SK-N-SH treated with all-trans-retinoic acid at 6 μM for 48 hours (cell line): ENCODE measurements at regions not wholly inside any gene's neighbourhood (a gene's known extent, or its start where the extent isn't known, plus 50 kb on each side); places are given as distances from the start of the nearest gene placed in this dataset.
"Not testable (repeated sequence)": the region's sequence is repeated elsewhere in the genome, so short reads cannot be mapped to it uniquely, and the experiment has no call there.

Experiments
- ATAC-seq: fragments of 200-7000 bp; cut with Tn5 transposase; 3 replicates; pipeline ENCODE4 v1.9.1; 2020; ENCODE audit warnings: mild to moderate bottlenecking, moderate library complexity
- ARNTL ChIP-seq: fragments of 450-650 bp; formaldehyde crosslinking; IDR thresholded peaks from 2 replicates; pipeline ENCODE4 v1.5.0; 2020; ENCODE audit warnings: low read depth, mild to moderate bottlenecking, moderate library complexity, borderline replicate concordance
- BACH2 ChIP-seq: fragments of 250-450 bp; sonication (Bioruptor Pico); IDR thresholded peaks from 2 replicates; pipeline ENCODE4 v1.9.0; 2021; ENCODE audit warnings: mild to moderate bottlenecking, borderline replicate concordance
- CSDC2 ChIP-seq: fragments of 250-450 bp; sonication (Bioruptor Pico); IDR thresholded peaks from 2 replicates; pipeline ENCODE4 v1.5.0; 2020; ENCODE audit warnings: mild to moderate bottlenecking, moderate library complexity
- CSRNP3 ChIP-seq: fragments of 250-450 bp; sonication (Bioruptor Pico); IDR thresholded peaks from 2 replicates; pipeline ENCODE4 v1.5.1; 2021; ENCODE audit warnings: mild to moderate bottlenecking, moderate library complexity
- GLIS3 ChIP-seq: fragments of 250-450 bp; sonication (Bioruptor Pico); IDR thresholded peaks from 2 replicates; pipeline ENCODE4 v1.5.0; 2020; ENCODE audit warnings: mild to moderate bottlenecking, moderate library complexity
- ISL1 ChIP-seq: fragments of 250-450 bp; sonication (Bioruptor Pico); IDR thresholded peaks from 2 replicates; pipeline ENCODE4 v2.1.2; 2022; ENCODE audit warnings: mild to moderate bottlenecking, moderate library complexity
- OSR1 ChIP-seq: fragments of 250-450 bp; sonication (Bioruptor Pico); IDR thresholded peaks from 2 replicates; pipeline ENCODE4 v1.8.0; 2022; ENCODE audit warnings: moderate library complexity, mild to moderate bottlenecking, inconsistent platforms
- PATZ1 ChIP-seq: fragments of 250-450 bp; sonication (Bioruptor Pico); IDR thresholded peaks from 2 replicates; pipeline ENCODE4 v1.8.0; 2020; ENCODE audit warnings: mild to moderate bottlenecking, moderate library complexity, borderline replicate concordance
- PPARA ChIP-seq: fragments of 250-450 bp; sonication (Bioruptor Pico); IDR thresholded peaks from 2 replicates; pipeline ENCODE4 v1.5.0; 2020; ENCODE audit warnings: mild to moderate bottlenecking, borderline replicate concordance
- SNAI2 ChIP-seq: fragments of 250-450 bp; sonication (Bioruptor Pico); IDR thresholded peaks from 2 replicates; pipeline ENCODE4 v1.5.0; 2020; ENCODE audit warnings: mild to moderate bottlenecking, moderate library complexity
- TCF4 ChIP-seq: fragments of 250-450 bp; sonication (Bioruptor Pico); IDR thresholded peaks from 2 replicates; pipeline ENCODE4 v1.8.0; 2021; ENCODE audit warnings: mild to moderate bottlenecking, moderate library complexity, borderline replicate concordance
- TOX ChIP-seq: fragments of 250-450 bp; sonication (Bioruptor Pico); IDR thresholded peaks from 2 replicates; pipeline ENCODE4 v1.8.0; 2021; ENCODE audit warnings: mild to moderate bottlenecking, moderate library complexity, borderline replicate concordance
- ZFP3 ChIP-seq: fragments of 250-450 bp; sonication (Bioruptor Pico); IDR thresholded peaks from 2 replicates; pipeline ENCODE4 v1.5.0; 2020; ENCODE audit warnings: mild to moderate bottlenecking, moderate library complexity
- ZNF565 ChIP-seq: fragments of 450-650 bp; formaldehyde crosslinking; conservative IDR thresholded peaks from 2 replicates; pipeline ENCODE4 v1.5.0; 2020; ENCODE audit warnings: low read depth, mild to moderate bottlenecking, moderate library complexity
- ZNF70 ChIP-seq: fragments of 450-650 bp; formaldehyde crosslinking; IDR thresholded peaks from 2 replicates; pipeline ENCODE4 v1.5.0; 2020; ENCODE audit warnings: mild to moderate bottlenecking, moderate library complexity
- ZNF8 ChIP-seq: fragments of 450-650 bp; formaldehyde crosslinking; IDR thresholded peaks from 2 replicates; pipeline ENCODE4 v1.5.0; 2020; ENCODE audit warnings: mild to moderate bottlenecking, moderate library complexity
- TF ChIP-seq, protein P1 (sequence below): fragments of 250-450 bp; sonication (Bioruptor Pico); IDR thresholded peaks from 2 replicates; pipeline ENCODE4 v1.5.1; 2020; ENCODE audit warnings: low read depth, mild to moderate bottlenecking, moderate library complexity
- TF ChIP-seq, protein P2 (sequence below): fragments of 250-450 bp; sonication (Bioruptor Pico); IDR thresholded peaks from 2 replicates; pipeline ENCODE4 v1.8.0; 2021; ENCODE audit warnings: low read depth, mild to moderate bottlenecking, moderate library complexity, borderline replicate concordance
- TF ChIP-seq, protein P3 (sequence below): fragments of 250-450 bp; sonication (Bioruptor Pico); IDR thresholded peaks from 2 replicates; pipeline ENCODE4 v1.5.0; 2020; ENCODE audit warnings: mild to moderate bottlenecking, moderate library complexity

DNA sequence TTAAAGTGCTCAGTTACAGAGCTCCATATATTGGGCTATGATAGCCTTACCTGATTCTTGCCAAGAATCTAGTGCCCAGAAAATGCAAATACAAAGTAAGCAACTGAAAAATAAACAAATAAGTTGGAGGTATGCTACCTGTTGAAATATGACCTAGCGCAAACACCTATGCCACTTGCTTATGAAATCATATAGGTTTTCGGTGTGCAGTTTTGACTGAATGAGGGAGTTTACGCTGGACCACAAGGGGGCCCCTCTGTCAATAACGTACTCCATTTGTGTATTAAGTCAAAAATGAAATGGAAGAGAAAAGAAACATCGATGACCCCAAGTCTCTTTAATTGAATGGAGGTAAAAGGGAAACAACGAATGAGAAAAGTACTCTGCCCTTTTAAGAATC lies 84.9 kb upstream of the TRIM77 start:
- peak; percentile 53; the same call in 1 of the 3 replicates for ATAC-seq
- TF ChIP-seq, protein P1, sequence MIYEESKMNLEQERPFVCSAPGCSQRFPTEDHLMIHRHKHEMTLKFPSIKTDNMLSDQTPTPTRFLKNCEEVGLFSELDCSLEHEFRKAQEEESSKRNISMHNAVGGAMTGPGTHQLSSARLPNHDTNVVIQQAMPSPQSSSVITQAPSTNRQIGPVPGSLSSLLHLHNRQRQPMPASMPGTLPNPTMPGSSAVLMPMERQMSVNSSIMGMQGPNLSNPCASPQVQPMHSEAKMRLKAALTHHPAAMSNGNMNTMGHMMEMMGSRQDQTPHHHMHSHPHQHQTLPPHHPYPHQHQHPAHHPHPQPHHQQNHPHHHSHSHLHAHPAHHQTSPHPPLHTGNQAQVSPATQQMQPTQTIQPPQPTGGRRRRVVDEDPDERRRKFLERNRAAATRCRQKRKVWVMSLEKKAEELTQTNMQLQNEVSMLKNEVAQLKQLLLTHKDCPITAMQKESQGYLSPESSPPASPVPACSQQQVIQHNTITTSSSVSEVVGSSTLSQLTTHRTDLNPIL, result no peak
- TF ChIP-seq OSR1, result no peak
- TF ChIP-seq PATZ1 (CRISPR knock-in tag), result no peak
- TF ChIP-seq TCF4 (CRISPR knock-in tag), result no peak
- no peak for TF ChIP-seq ZNF8 (CRISPR knock-in tag)

- no peak for TF ChIP-seq PPARA (CRISPR knock-in tag)
- no peak for TF ChIP-seq TOX (CRISPR knock-in tag)
- TF ChIP-seq ZNF8 (CRISPR knock-in tag), result no peak
- TF ChIP-seq PATZ1 (CRISPR knock-in tag), result no peak
- TF ChIP-seq TCF4 (CRISPR knock-in tag), result no peak
- TF ChIP-seq, protein P2, sequence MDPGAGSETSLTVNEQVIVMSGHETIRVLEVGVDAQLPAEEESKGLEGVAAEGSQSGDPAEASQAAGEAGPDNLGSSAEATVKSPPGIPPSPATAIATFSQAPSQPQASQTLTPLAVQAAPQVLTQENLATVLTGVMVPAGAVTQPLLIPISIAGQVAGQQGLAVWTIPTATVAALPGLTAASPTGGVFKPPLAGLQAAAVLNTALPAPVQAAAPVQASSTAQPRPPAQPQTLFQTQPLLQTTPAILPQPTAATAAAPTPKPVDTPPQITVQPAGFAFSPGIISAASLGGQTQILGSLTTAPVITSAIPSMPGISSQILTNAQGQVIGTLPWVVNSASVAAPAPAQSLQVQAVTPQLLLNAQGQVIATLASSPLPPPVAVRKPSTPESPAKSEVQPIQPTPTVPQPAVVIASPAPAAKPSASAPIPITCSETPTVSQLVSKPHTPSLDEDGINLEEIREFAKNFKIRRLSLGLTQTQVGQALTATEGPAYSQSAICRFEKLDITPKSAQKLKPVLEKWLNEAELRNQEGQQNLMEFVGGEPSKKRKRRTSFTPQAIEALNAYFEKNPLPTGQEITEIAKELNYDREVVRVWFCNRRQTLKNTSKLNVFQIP, result no peak
- TF ChIP-seq ARNTL (CRISPR knock-in tag), result no peak
- no peak for TF ChIP-seq CSDC2 (CRISPR knock-in tag)
- TF ChIP-seq GLIS3 (CRISPR knock-in tag), result no peak
- no peak for ATAC-seq
Measured at GRCh38 chr11:89626366-89626765, 83.7 kb upstream of the TRIM77 start.

GRCh38 chr11:89626881-89627280 lies 83.2 kb upstream of the TRIM77 start:
- ATAC-seq, result not testable (repeated sequence)

- ATAC-seq, result no peak
- TF ChIP-seq BACH2 (CRISPR knock-in tag) (no peak), OSR1 (no peak), ZNF565 (CRISPR knock-in tag) (no peak), ISL1 (CRISPR knock-in tag) (no peak), ZNF70 (no peak), CSRNP3 (CRISPR knock-in tag) (no peak), SNAI2 (no peak), CSDC2 (CRISPR knock-in tag) (no peak), ZFP3 (CRISPR knock-in tag) (no peak), PATZ1 (CRISPR knock-in tag) (no peak), GLIS3 (CRISPR knock-in tag) (no peak)
- TF ChIP-seq, protein P2, result no peak
- TF ChIP-seq, protein P3, sequence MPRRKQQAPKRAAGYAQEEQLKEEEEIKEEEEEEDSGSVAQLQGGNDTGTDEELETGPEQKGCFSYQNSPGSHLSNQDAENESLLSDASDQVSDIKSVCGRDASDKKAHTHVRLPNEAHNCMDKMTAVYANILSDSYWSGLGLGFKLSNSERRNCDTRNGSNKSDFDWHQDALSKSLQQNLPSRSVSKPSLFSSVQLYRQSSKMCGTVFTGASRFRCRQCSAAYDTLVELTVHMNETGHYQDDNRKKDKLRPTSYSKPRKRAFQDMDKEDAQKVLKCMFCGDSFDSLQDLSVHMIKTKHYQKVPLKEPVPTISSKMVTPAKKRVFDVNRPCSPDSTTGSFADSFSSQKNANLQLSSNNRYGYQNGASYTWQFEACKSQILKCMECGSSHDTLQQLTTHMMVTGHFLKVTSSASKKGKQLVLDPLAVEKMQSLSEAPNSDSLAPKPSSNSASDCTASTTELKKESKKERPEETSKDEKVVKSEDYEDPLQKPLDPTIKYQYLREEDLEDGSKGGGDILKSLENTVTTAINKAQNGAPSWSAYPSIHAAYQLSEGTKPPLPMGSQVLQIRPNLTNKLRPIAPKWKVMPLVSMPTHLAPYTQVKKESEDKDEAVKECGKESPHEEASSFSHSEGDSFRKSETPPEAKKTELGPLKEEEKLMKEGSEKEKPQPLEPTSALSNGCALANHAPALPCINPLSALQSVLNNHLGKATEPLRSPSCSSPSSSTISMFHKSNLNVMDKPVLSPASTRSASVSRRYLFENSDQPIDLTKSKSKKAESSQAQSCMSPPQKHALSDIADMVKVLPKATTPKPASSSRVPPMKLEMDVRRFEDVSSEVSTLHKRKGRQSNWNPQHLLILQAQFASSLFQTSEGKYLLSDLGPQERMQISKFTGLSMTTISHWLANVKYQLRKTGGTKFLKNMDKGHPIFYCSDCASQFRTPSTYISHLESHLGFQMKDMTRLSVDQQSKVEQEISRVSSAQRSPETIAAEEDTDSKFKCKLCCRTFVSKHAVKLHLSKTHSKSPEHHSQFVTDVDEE (CRISPR knock-in tag), result no peak
Measured at GRCh38 chr11:89633135-89633705, 76.9 kb upstream of the TRIM77 start.
